HCT116 (cell line): ENCODE measurements at regions not wholly inside any gene's neighbourhood (a gene's known extent, or its start where the extent isn't known, plus 50 kb on each side); places are given as distances from the start of the nearest gene placed in this dataset.

ENCODE experiments used
- ATF3 ChIP-seq: IDR thresholded peaks from 2 replicates; pipeline ENCODE4 v1.6.1; 2012
- CTCF ChIP-seq, 3 experiments: fragments of 200-600 bp in 1 of 3; sonication (generic) in 1 of 3; IDR thresholded peaks in 2 of 3; conservative IDR thresholded peaks in 1 of 3; 2 replicates each; pipeline ENCODE4 v1.5.1; 2012 to 2017; ENCODE audit warnings: low read depth in 2 of 3, low read length in 2 of 3, antibody characterized with exemption in 1 of 3, borderline replicate concordance in 1 of 3, control low read depth in 1 of 3, mild to moderate bottlenecking in 1 of 3, mixed read lengths in 1 of 3, mixed run types in 1 of 3, moderate library complexity in 1 of 3; ENCODE audit not compliant: insufficient read depth in 1 of 3
- EZH2 ChIP-seq: fragments of 200-600 bp; sonication (generic); IDR thresholded peaks from 2 replicates; pipeline ENCODE4 v1.6.1; 2017; ENCODE audit warnings: antibody characterized with exemption, mixed run types
- EZH2phosphoT487 ChIP-seq: fragments of 200-600 bp; IDR thresholded peaks from 2 replicates; pipeline ENCODE4 v1.6.1; 2018; ENCODE audit warnings: antibody characterized with exemption, borderline replicate concordance
- JUND ChIP-seq: IDR thresholded peaks from 2 replicates; pipeline ENCODE4 v1.6.1; 2012
- POLR2A ChIP-seq: IDR thresholded peaks from 2 replicates; pipeline ENCODE4 v1.7.0; 2011; ENCODE audit warnings: borderline replicate concordance; ENCODE audit not compliant: insufficient read depth, insufficient read length; ENCODE audit errors: extremely low read depth
- POLR2AphosphoS5 ChIP-seq: IDR thresholded peaks from 2 replicates; pipeline ENCODE4 v1.6.1; 2011; ENCODE audit warnings: mild to moderate bottlenecking, low read depth, low read length, moderate library complexity
- RAD21 ChIP-seq: IDR thresholded peaks from 2 replicates; pipeline ENCODE4 v1.6.1; 2012; ENCODE audit warnings: low read depth, mild to moderate bottlenecking
- SP1 ChIP-seq: IDR thresholded peaks from 2 replicates; pipeline ENCODE4 v1.6.1; 2012; ENCODE audit warnings: low read depth
- YY1 ChIP-seq: IDR thresholded peaks from 2 replicates; pipeline ENCODE4 v1.6.1; 2011; ENCODE audit warnings: low read length, low read depth, moderate library complexity, mild to moderate bottlenecking; ENCODE audit not compliant: insufficient replicate concordance; ENCODE audit errors: extremely low read depth
- ZFX ChIP-seq: fragments of 450-650 bp; IDR thresholded peaks from 2 replicates; pipeline ENCODE4 v1.6.1; 2017
- ZNF274 ChIP-seq: fragments of 200-500 bp; sonication (Bioruptor generic); IDR thresholded peaks from 2 replicates; pipeline ENCODE4 v1.6.1; 2014; ENCODE audit warnings: mild to moderate bottlenecking, low read depth, low read length, inconsistent platforms

GRCh38 chr18:56258178-56258577 is 380.2 kb downstream of the TXNL1 start:
- no peak for TF ChIP-seq ATF3
- no peak for TF ChIP-seq CTCF (IDR thresholded peaks at IDR 0.05 in 2 of 3, conservative IDR thresholded peaks at IDR 0.05 in 1 of 3; ENCODE audit: borderline replicate concordance in 1 of 3, insufficient read depth in 1 of 3, low read depth in 2 of 3, low read length in 2 of 3)
- TF ChIP-seq SP1, result no peak
- no peak for TF ChIP-seq YY1
- no peak for TF ChIP-seq EZH2phosphoT487
- no peak for TF ChIP-seq EZH2
- no peak for TF ChIP-seq RAD21
- no peak for TF ChIP-seq POLR2A
- TF ChIP-seq JUND, result no peak
- TF ChIP-seq ZNF274, result no peak
- TF ChIP-seq POLR2AphosphoS5, result no peak
- TF ChIP-seq ZFX, result no peak
